ENCODE measurements at regions not wholly inside any gene's neighbourhood (a gene's known extent, or its start where the extent isn't known, plus 50 kb on each side); places are given as distances from the start of the nearest gene placed in this dataset.

DNA sequence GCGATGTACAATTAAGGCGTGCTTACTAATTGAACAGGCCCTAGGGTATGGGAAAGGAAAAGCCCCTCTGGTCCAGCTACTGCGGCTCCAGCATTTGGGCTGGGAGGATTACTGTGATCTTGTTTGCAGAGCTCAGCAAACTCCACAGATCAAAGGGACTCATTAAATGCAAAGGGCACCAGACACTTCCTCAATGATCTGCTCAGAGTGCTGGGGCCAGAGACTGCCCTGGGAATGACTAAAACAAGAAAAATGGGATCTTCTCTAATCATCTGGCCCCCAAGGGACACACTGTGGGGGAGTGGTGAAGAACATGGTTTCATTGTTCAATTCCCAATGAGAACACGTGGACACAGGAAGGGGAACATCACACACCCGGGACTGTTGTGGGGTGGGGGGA lies 85.0 kb downstream of the MARCHF4 start:
- Histone ChIP-seq H3K9me1 (replicated peaks; ENCODE audit: control insufficient read depth, extremely low read depth, insufficient read depth, low read length) (no peaks in the 10 kb centered on the region), H3K4me2 (ENCODE audit: insufficient read depth, low read length) (no peak overlapping the region), H3K27ac (ENCODE audit: insufficient read depth, low read depth, low read length) (no peak overlapping the region), H3K9ac (replicated peaks; ENCODE audit: extremely low read depth, insufficient read depth, low read length) (no peak overlapping the region), H3K36me3 (ENCODE audit: control insufficient read depth in 2 of 2, extremely low read depth in 1 of 2, insufficient read depth in 2 of 2, low read length in 2 of 2) (no peaks in the 10 kb centered on the region), H3K9me3 (replicated peaks; ENCODE audit: control insufficient read depth, insufficient read depth, low read length) (no peaks in the 10 kb centered on the region), H3K4me1 (ENCODE audit: control insufficient read depth, extremely low read depth, insufficient read depth, low read length) (peaks cover 9% of the 10 kb centered on the region), H3K4me3 (replicated peaks in 1 of 3; ENCODE audit: insufficient read depth in 1 of 3, low read depth in 1 of 3, low read length in 3 of 3) (no peak overlapping the region), H2AFZ (ENCODE audit: low read depth, low read length) (no peak overlapping the region), H3K27me3 (ENCODE audit: control insufficient read depth in 2 of 2, insufficient read depth in 2 of 2, low read length in 2 of 2) (no peaks in the 10 kb centered on the region), H4K20me1 (replicated peaks; ENCODE audit: control insufficient read depth, extremely low read depth, insufficient read depth, low read length) (no peaks in the 10 kb centered on the region), H3K79me2 (ENCODE audit: control insufficient read depth, insufficient read depth, low read length) (no peaks in the 10 kb centered on the region)
- ChIA-PET CTCF (interaction anchor here (0.8 to 1.9 kb wide), 5 partner anchors 14 to 117 kb away, joined by 4 to 7 read pairs (median 4); no protein-coding TSS in a partner anchor), POLR2A (no interaction called here)
- TF ChIP-seq EZH2 (IDR thresholded peaks at IDR 0.05; ENCODE audit: borderline replicate concordance, low read depth, low read length, severe bottlenecking): no peak
- DNase-seq (ENCODE audit: low read depth, low spot score): no peak
- dilution Hi-C loops (cut with MboI; ENCODE audit: extremely low pct_ligation_motif_present, low sequenced_read_pairs): no loop called here
- BruUV-seq (replicated peaks): no TSS peak
- intact Hi-C loops (cut with micrococcal nuclease): loop anchor here (5.0 kb wide), 1 partner anchor 65 kb away; no protein-coding TSS in a partner anchor
- no peak for FAIRE-seq

DNA sequence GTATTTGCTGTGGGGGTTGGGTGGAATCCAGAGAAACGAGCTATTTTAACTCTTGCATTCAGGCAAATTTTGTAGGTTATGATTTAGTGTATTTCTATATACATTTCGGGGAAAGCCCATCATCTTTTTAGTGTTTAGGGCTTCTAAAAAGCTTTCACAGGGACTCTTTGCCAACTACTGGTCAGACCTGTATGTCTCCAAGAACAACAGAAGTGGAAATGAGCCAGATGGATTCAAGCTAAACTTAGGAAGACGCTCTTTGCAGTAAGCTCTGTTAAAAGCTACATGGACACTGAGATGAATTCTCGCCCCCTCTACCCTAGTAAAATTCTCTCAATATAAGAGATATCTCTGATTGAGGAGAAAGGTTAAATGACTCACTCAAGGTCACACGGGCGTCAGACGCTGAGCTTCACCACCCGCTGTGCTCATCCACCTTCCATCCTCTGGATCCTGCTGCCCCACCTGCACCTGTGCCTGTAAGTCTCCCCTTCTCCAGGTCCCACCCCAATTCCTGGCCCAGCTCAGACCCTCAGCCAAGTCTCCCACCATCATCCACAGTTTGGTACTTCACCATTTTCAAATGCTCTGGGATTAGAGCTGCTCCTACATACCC lies 85.6 kb downstream of the MARCHF4 start:
- H3K4me2 ChIP-seq (ENCODE audit: insufficient read depth, low read length): no peak overlapping the region
- no peaks in the 10 kb centered on the region for H4K20me1 ChIP-seq (replicated peaks; ENCODE audit: control insufficient read depth, extremely low read depth, insufficient read depth, low read length)
- dilution Hi-C loops (cut with MboI; ENCODE audit: extremely low pct_ligation_motif_present, low sequenced_read_pairs) (no loop called here), intact Hi-C loops (cut with micrococcal nuclease) (loop anchor here (5.0 kb wide), 1 partner anchor 64 kb away; no protein-coding TSS in a partner anchor)
- no TSS peak for BruUV-seq (replicated peaks)
- H3K27me3 ChIP-seq (ENCODE audit: control insufficient read depth in 2 of 2, insufficient read depth in 2 of 2, low read length in 2 of 2): no peaks in the 10 kb centered on the region
- no peaks in the 10 kb centered on the region for H3K9me1 ChIP-seq (replicated peaks; ENCODE audit: control insufficient read depth, extremely low read depth, insufficient read depth, low read length)
- H2AFZ ChIP-seq (ENCODE audit: low read depth, low read length): no peak overlapping the region
- no peak overlapping the region for H3K27ac ChIP-seq (ENCODE audit: insufficient read depth, low read depth, low read length)
- peaks cover 9% of the 10 kb centered on the region for H3K4me1 ChIP-seq (ENCODE audit: control insufficient read depth, extremely low read depth, insufficient read depth, low read length)
- no peaks in the 10 kb centered on the region for H3K79me2 ChIP-seq (ENCODE audit: control insufficient read depth, insufficient read depth, low read length)
- no peak overlapping the region for H3K4me3 ChIP-seq (replicated peaks in 1 of 3; ENCODE audit: insufficient read depth in 1 of 3, low read depth in 1 of 3, low read length in 3 of 3)
- H3K9ac ChIP-seq (replicated peaks; ENCODE audit: extremely low read depth, insufficient read depth, low read length): no peak overlapping the region
- DNase-seq (ENCODE audit: low read depth, low spot score): no peak
- ChIA-PET POLR2A (no interaction called here), CTCF (interaction anchor here (0.8 to 1.9 kb wide), 7 partner anchors 8 to 117 kb away, joined by 3 to 7 read pairs (median 4); no protein-coding TSS in a partner anchor)
- FAIRE-seq: no peak
- H3K36me3 ChIP-seq (ENCODE audit: control insufficient read depth in 2 of 2, extremely low read depth in 1 of 2, insufficient read depth in 2 of 2, low read length in 2 of 2): no peaks in the 10 kb centered on the region
- H3K9me3 ChIP-seq (replicated peaks; ENCODE audit: control insufficient read depth, insufficient read depth, low read length): no peaks in the 10 kb centered on the region
- TF ChIP-seq JUN (IDR thresholded peaks at IDR 0.05; ENCODE audit: borderline replicate concordance, insufficient read depth, insufficient read length, low read depth): no peak
- TF ChIP-seq FOS (IDR thresholded peaks at IDR 0.05; ENCODE audit: borderline replicate concordance, insufficient read depth, low read length): no peak
- TF ChIP-seq MYC (IDR thresholded peaks at IDR 0.05; ENCODE audit: low read depth, low read length): no peak
- no peak for TF ChIP-seq POLR2A (IDR thresholded peaks at IDR 0.05; ENCODE audit: low read depth, low read length)
- TF ChIP-seq, protein P1, sequence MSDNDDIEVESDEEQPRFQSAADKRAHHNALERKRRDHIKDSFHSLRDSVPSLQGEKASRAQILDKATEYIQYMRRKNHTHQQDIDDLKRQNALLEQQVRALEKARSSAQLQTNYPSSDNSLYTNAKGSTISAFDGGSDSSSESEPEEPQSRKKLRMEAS (IDR thresholded peaks at IDR 0.05; ENCODE audit: insufficient read depth, insufficient read length): no peak
- TF ChIP-seq POLR2AphosphoS5 (IDR thresholded peaks at IDR 0.05; ENCODE audit: insufficient read depth, low read depth, low read length): no peak
- no peak for TF ChIP-seq GATA2 (IDR thresholded peaks at IDR 0.05; ENCODE audit: insufficient read depth, insufficient read length, low read depth, low read length)
- TF ChIP-seq, protein P2, sequence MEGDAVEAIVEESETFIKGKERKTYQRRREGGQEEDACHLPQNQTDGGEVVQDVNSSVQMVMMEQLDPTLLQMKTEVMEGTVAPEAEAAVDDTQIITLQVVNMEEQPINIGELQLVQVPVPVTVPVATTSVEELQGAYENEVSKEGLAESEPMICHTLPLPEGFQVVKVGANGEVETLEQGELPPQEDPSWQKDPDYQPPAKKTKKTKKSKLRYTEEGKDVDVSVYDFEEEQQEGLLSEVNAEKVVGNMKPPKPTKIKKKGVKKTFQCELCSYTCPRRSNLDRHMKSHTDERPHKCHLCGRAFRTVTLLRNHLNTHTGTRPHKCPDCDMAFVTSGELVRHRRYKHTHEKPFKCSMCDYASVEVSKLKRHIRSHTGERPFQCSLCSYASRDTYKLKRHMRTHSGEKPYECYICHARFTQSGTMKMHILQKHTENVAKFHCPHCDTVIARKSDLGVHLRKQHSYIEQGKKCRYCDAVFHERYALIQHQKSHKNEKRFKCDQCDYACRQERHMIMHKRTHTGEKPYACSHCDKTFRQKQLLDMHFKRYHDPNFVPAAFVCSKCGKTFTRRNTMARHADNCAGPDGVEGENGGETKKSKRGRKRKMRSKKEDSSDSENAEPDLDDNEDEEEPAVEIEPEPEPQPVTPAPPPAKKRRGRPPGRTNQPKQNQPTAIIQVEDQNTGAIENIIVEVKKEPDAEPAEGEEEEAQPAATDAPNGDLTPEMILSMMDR (IDR thresholded peaks at IDR 0.05; ENCODE audit: extremely low read depth in 1 of 2, insufficient read depth in 1 of 2, low read depth in 1 of 2, low read length in 2 of 2): no peak
- TF ChIP-seq EZH2 (IDR thresholded peaks at IDR 0.05; ENCODE audit: borderline replicate concordance, low read depth, low read length, severe bottlenecking): no peak
